ENCODE measurements at regions not wholly inside any gene's neighbourhood (a gene's known extent, or its start where the extent isn't known, plus 50 kb on each side); places are given as distances from the start of the nearest gene placed in this dataset.

- DNase-seq (ENCODE audit: extremely low spot score), result no peak
- CTCF ChIA-PET, result interaction anchor here (1.5 kb wide), 1 partner anchor 83 kb away, joined by 6 read pairs; no protein-coding TSS in a partner anchor
- POLR2A ChIA-PET, result no interaction called here
- no peak for TF ChIP-seq CTCF (IDR thresholded peaks at IDR 0.05; ENCODE audit: control extremely low read depth, extremely low read depth, low read depth, missing control alignments)
Observed at GRCh38 chr10:124306520-124306919, 112.2 kb downstream of the OAT start.

- TF ChIP-seq CTCF (IDR thresholded peaks at IDR 0.05; ENCODE audit: control extremely low read depth, extremely low read depth, low read depth, missing control alignments), result no peak
- ChIA-PET CTCF (no interaction called here), POLR2A (no interaction called here)
- no peak for DNase-seq (ENCODE audit: extremely low spot score)
Observed at GRCh38 chr10:124305984-124306383, 112.7 kb downstream of the OAT start.

- POLR2A ChIA-PET, result no interaction called here
- no peak for DNase-seq (ENCODE audit: extremely low spot score)
- no peak for TF ChIP-seq CTCF (IDR thresholded peaks at IDR 0.05; ENCODE audit: control extremely low read depth, extremely low read depth, low read depth, missing control alignments)
- CTCF ChIA-PET, result no interaction called here
Observed at GRCh38 chr10:124305131-124305530, 113.6 kb downstream of the OAT start.

- TF ChIP-seq CTCF (IDR thresholded peaks at IDR 0.05; ENCODE audit: control extremely low read depth, extremely low read depth, low read depth, missing control alignments), result no peak
- no peak for DNase-seq (ENCODE audit: extremely low spot score)
- POLR2A ChIA-PET, result no interaction called here
- CTCF ChIA-PET, result no interaction called here
Observed at GRCh38 chr10:124303662-124304418, 114.9 kb downstream of the OAT start.

GRCh38 chr10:124302951-124303505 lies 115.7 kb downstream of the OAT start:
- POLR2A ChIA-PET, result no interaction called here

GRCh38 chr10:124301736-124302135 lies 117.0 kb downstream of the OAT start:
- TF ChIP-seq CTCF (IDR thresholded peaks at IDR 0.05; ENCODE audit: control extremely low read depth, extremely low read depth, low read depth, missing control alignments), result no peak
- ChIA-PET CTCF (interaction anchor here (1.4 to 1.5 kb wide), 3 partner anchors 11 to 307 kb away, joined by 3 to 5 read pairs (median 3); no protein-coding TSS in a partner anchor), POLR2A (no interaction called here)
- DNase-seq (ENCODE audit: extremely low spot score), result no peak

More at GRCh38 chr10:124302951-124303505, 115.7 kb downstream of the OAT start:
- TF ChIP-seq CTCF (IDR thresholded peaks at IDR 0.05; ENCODE audit: control extremely low read depth, extremely low read depth, low read depth, missing control alignments), result no peak
- CTCF ChIA-PET, result interaction anchor here (1.4 to 1.5 kb wide), 2 partner anchors 13 to 102 kb away, joined by 3 read pairs; no protein-coding TSS in a partner anchor
- no peak for DNase-seq (ENCODE audit: extremely low spot score)

Measured in GM10248 (cell line).